ENCODE measurements at regions not wholly inside any gene's neighbourhood (a gene's known extent, or its start where the extent isn't known, plus 50 kb on each side); places are given as distances from the start of the nearest gene placed in this dataset.
"Not testable (repeated sequence)": the region's sequence is repeated elsewhere in the genome, so short reads cannot be mapped to it uniquely, and the experiment has no call there.

- no peak for DNase-seq (ENCODE audit: low spot score)
Measured at GRCh38 chr4:14371131-14371530, 631.1 kb upstream of the CPEB2 start.

GRCh38 chr4:14375816-14376215 lies 626.5 kb upstream of the CPEB2 start:
- no peak for DNase-seq (ENCODE audit: low spot score)

GRCh38 chr4:14379183-14379582 lies 623.1 kb upstream of the CPEB2 start:
- no peak for DNase-seq (ENCODE audit: low spot score)

DNA sequence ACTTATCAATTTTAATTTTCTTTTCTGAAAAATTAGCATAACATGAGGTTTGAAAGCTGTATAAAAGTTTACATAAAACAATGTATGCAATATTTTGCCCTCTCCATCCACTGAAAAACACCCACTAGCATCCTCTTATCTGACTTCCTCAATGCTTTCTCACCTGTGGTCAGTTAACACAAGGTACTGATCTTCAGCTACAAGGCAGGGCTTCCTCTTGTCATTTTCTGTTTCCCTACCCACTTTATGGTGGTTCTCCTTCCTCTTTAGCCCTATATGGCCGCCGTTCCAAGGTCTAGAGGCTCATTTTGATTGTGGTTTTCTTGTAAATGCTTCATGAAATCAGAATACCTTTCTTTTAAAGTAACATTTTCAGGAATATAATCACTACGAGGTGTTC lies 618.6 kb upstream of the CPEB2 start:
- no peak for DNase-seq (ENCODE audit: low spot score)

- DNase-seq (ENCODE audit: low spot score): no peak
Measured at GRCh38 chr4:14384824-14385223, 617.5 kb upstream of the CPEB2 start.

GRCh38 chr4:14386196-14386595 lies 616.1 kb upstream of the CPEB2 start:
- no peak for DNase-seq (ENCODE audit: low spot score)

DNA sequence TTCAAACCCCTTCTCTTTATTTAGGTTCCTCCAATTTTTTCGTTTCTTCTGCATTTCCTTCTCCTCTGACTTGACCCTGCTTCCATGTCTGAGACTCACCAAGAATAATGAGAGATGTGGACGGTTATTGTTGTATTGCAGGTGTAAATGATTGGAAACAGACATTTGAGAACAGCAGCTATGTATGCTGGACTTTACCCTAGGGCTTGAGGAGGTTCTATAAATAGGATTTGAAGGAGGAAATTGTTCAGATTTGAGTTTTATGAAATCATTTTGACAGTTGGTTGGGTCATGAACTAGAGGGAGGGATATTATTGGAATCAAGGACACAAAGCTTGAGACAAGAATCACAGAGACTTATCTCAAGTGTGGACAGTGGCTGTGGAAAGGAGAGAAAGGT lies 614.6 kb upstream of the CPEB2 start:
- DNase-seq (ENCODE audit: low spot score): no peak

GRCh38 chr4:14392378-14392777 lies 609.9 kb upstream of the CPEB2 start:
- no peak for DNase-seq (ENCODE audit: low spot score)

DNA sequence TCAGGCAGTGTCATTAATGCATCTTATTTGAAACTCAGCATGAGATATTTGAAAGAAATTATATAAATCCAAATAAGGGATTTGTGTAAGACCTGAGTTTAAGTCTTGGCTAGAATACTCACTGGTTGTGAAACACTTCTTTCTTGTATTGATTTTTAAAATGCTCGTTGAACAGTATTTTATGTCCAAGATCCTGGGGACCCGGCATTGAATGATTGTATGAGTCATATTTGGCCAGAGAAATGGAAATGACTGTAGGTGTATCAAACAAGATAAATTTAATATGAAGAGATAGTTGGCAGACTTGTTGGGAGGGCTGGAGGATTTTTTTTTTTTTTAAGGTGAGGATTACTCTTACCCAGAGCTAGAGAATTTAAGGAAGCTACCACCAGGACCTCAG lies 606.1 kb upstream of the CPEB2 start:
- no peak for DNase-seq (ENCODE audit: low spot score)

DNA sequence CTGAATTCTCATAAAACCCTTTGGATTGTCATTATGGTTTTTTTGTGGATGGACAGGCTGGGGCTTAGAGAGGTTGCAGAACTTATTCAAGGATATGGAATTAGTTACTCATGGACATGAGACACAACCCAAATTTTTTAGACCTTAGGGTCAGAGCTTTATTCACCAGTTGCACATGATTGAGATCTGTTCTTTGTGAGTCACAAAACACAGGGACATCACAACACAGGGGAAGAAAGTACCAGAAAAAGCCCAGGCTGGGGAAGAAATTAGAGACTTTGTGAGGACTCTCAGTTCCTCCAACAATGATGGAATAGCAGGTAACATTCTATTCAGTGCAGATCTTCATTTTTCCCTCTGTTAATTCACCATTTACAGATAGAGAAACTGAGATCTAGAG lies 602.4 kb upstream of the CPEB2 start:
- no peak for DNase-seq (ENCODE audit: low spot score)

GRCh38 chr4:14400307-14400706 lies 602.0 kb upstream of the CPEB2 start:
- peak; percentile 6 for DNase-seq (ENCODE audit: low spot score)

- DNase-seq (ENCODE audit: low spot score): no peak
Measured at GRCh38 chr4:14403132-14403531, 599.1 kb upstream of the CPEB2 start.

- DNase-seq (ENCODE audit: low spot score): no peak
Measured at GRCh38 chr4:14404730-14405129, 597.6 kb upstream of the CPEB2 start.

DNA sequence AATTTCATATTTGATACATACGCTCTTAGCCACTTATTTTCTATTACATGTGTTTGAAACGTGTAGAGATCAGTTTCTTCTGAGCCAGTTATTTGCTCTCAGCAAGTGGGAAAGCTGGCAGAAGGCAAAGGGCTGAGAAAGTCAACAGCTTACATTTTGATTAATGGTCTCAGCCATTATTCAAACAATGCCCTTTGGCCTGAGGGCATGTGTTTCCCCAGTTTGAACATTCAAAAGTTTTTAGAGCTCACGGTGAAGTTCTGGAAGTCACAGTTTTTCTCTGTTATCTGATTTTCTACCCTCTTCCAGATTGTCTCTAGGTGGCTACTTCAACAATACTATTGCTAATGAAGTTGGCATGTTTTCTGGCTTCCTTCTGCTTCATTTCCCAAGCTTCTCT lies 591.8 kb upstream of the CPEB2 start:
- DNase-seq (ENCODE audit: low spot score): no peak

DNA sequence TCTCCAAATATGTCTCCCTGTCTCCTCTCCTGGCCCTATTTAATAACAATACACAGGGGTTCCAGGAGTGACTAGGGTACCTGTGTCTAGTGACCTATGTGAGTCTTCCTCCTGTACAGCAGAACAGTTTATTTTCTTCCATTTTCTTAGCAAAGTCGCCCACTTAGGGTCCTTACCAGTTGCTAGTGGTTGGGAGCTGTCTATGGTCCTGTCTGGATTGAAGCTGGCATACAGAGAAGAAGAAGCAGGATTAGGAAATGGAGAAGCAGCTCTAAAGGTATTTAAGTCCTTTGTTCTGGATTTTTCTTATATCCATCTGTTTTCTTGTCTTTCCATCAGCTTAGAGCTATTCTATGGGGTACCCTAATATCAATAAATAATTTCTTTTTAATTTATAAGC lies 587.1 kb upstream of the CPEB2 start:
- DNase-seq (ENCODE audit: low spot score): peak; percentile 5

- no peak for DNase-seq (ENCODE audit: low spot score)
Measured at GRCh38 chr4:14419516-14419915, 582.8 kb upstream of the CPEB2 start.

DNA sequence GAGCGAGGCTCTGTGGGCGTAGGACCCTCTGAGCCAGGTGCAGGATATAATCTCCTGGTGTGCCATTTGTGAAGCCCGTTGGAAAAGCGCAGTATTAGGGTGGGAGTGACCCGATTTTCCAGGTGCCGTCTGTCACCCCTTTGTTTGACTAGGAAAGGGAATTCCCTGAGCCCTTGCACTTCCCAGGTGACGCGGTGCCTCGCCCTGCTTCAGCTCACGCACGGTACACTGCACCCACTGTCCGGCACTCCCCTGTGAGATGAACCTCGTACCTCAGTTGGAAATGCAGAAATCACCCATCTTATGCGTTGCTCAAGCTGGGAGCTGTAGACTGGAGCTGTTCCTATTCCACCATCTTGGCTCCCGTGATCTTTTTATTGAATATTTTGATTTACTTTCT lies 576.0 kb upstream of the CPEB2 start:
- DNase-seq (ENCODE audit: low spot score): not testable (repeated sequence)

DNA sequence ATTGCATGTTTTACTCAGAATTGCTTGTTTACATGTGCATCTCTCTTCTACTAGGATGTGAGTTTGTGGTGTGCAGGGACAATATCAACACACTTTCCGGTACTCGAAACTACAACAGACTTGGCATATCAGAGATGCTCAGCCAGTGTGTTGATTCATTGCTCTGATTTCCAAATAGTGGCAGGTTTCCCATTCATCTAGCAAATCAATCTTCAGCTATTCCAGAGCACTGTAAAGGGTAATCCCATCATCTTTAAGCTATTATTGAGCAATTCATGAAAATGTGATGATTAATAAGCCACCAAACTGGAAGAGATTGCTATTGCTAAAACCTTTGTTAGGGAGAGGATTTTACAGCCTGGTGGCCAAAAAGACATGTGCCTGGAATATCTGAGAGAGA lies 574.2 kb upstream of the CPEB2 start:
- no peak for DNase-seq (ENCODE audit: low spot score)

- no peak for DNase-seq (ENCODE audit: low spot score)
Measured at GRCh38 chr4:14431155-14432134, 570.8 kb upstream of the CPEB2 start.

- no peak for DNase-seq (ENCODE audit: low spot score)
Measured at GRCh38 chr4:14434483-14434882, 567.8 kb upstream of the CPEB2 start.

DNA sequence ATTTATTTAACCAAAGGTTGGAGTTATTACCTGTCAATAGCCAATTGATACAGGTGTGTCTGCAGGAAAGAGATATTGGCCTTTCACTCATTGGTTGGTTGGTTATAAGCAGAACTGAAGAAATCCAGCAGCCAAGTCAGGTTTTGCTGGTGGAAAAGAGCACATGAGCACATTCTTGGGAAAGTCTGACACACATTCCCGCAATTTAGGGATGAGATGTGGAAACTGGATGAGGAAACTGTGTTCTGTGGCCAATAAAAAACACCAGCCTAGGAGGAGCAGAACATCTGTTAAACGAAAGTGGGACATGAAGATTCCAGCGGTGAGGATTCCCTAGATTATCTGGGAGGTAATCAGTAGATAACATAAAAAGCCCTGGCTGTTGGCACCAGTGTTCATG lies 567.4 kb upstream of the CPEB2 start:
- no peak for DNase-seq (ENCODE audit: low spot score)

DNA sequence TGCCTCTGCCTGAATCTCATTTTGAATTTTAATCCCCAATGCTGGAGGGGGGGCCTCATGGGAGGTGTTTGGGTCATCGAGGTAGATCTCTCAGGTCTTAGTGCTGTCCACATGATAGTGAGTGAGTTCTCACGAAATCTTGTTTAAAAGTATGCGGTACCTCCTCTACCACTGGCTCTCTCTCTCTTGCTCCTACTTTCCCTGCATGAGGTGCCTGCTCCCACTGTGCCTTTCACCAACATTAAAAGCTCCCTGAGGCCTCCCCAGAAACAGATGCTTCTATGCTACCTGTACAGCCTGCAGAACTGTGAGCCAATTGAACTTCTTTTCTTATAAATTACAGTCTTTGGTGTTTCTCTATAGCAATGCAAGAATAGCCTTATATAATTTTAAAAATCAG lies 560.7 kb upstream of the CPEB2 start:
- DNase-seq (ENCODE audit: low spot score): no peak

DNA sequence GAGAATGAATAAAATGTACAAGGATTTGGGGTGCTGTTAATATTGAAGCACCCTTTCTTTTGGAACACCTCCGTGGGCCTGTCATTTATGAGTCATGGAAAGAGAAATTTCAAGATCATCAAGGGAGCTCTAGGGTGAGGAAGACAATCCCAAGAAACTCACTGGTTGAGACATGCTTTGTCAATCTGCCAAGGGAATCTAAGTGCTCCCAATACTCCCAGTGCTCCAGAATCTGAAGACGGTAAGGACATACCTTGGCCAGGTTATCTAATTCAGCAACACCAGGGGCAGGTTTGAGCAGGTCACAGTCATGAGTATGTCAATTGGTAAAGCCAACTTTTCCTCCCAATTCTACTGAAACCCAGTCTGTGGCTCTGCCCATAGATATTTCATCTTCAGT lies 556.4 kb upstream of the CPEB2 start:
- DNase-seq (ENCODE audit: low spot score): no peak

DNA sequence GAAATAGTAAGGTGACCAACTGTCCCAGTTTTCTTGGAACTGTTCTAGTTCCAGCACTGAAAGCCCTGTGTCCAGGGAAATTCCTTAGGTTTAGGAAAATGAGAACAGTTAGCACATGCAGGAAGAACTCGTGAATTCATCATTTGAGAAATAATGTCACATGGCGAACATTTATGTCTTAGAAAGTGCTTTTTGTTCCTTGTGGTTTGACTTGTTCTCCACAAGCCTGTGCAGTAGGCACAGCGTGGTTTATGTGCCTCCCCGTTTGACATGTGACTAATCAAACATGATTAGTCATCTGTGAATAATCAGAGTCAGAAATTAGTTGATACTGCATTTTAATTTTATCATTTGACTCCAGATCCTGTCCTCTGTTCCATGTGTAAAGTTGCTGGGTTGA lies 556.0 kb upstream of the CPEB2 start:
- DNase-seq (ENCODE audit: low spot score): no peak
